Mesenchymal stem cell (in vitro differentiated cells and primary cell): ENCODE measurements at regions not wholly inside any gene's neighbourhood (a gene's known extent, or its start where the extent isn't known, plus 50 kb on each side); places are given as distances from the start of the nearest gene placed in this dataset.

Experiments used
- DNase-seq: peaks from one replicate; pipeline ENCODE4 v3.0.0-alpha.2; 2013
- H2AFZ ChIP-seq: one replicate; pipeline ENCODE4 v1.6.1; 2013; ENCODE audit warnings: low read depth, mild to moderate bottlenecking, control low read depth, inconsistent platforms, low read length, moderate library complexity
- H2AK5ac ChIP-seq: 2 replicates; pipeline ENCODE4 v1.6.1; 2013; ENCODE audit warnings: low read length, moderate library complexity, mild to moderate bottlenecking, inconsistent platforms; ENCODE audit not compliant: severe bottlenecking
- H2BK120ac ChIP-seq: one replicate; pipeline ENCODE4 v1.6.1; 2013; ENCODE audit warnings: low read depth, mild to moderate bottlenecking, inconsistent platforms, low read length, moderate library complexity
- H2BK12ac ChIP-seq, 2 experiments: one replicate each; pipeline ENCODE4 v1.6.1; 2013; ENCODE audit warnings: inconsistent platforms in 2 of 2, low read length in 2 of 2, mild to moderate bottlenecking in 2 of 2, moderate library complexity in 2 of 2, control low read depth in 1 of 2
- H2BK15ac ChIP-seq: one replicate; pipeline ENCODE4 v1.6.1; 2013; ENCODE audit warnings: mild to moderate bottlenecking, low read depth, inconsistent platforms; ENCODE audit not compliant: poor library complexity, severe bottlenecking
- H2BK5ac ChIP-seq: 2 replicates; pipeline ENCODE4 v1.6.1; 2013; ENCODE audit warnings: low read depth, mild to moderate bottlenecking, low read length, control low read depth, inconsistent platforms; ENCODE audit not compliant: poor library complexity, severe bottlenecking
- H3K14ac ChIP-seq, 2 experiments: one replicate each; pipeline ENCODE4 v1.6.1; 2013; ENCODE audit warnings: inconsistent platforms in 2 of 2, low read length in 2 of 2, control low read depth in 1 of 2, mild to moderate bottlenecking in 1 of 2, moderate library complexity in 1 of 2
- H3K18ac ChIP-seq, 2 experiments: one replicate each; pipeline ENCODE4 v1.6.1; 2013; ENCODE audit warnings: inconsistent platforms in 2 of 2, low read length in 2 of 2, control low read depth in 1 of 2, low read depth in 1 of 2, mild to moderate bottlenecking in 1 of 2
- H3K23ac ChIP-seq, 2 experiments: one replicate each; pipeline ENCODE4 v1.6.1; 2013; ENCODE audit warnings: inconsistent platforms in 2 of 2, low read length in 2 of 2, mild to moderate bottlenecking in 2 of 2, moderate library complexity in 2 of 2, control low read depth in 1 of 2
- H3K27ac ChIP-seq: 2 replicates; pipeline ENCODE4 v1.5.1; 2013; ENCODE audit warnings: mild to moderate bottlenecking, moderate library complexity, low read length, control low read depth, inconsistent platforms; ENCODE audit not compliant: poor library complexity, severe bottlenecking
- H3K27me3 ChIP-seq, 2 experiments: 2 replicates each; pipeline versions ENCODE4 v1.6.1 to v1.7.0; 2013; ENCODE audit warnings: low read length in 2 of 2, mild to moderate bottlenecking in 2 of 2, moderate library complexity in 2 of 2, control low read depth in 1 of 2, inconsistent platforms in 1 of 2; ENCODE audit not compliant: control insufficient read depth in 1 of 2, insufficient read depth in 1 of 2
- H3K36me3 ChIP-seq, 2 experiments: 2 replicates each; pipeline versions ENCODE4 v1.6.1 to v1.7.0; 2013; ENCODE audit warnings: low read length in 2 of 2, control low read depth in 1 of 2, inconsistent platforms in 1 of 2, low read depth in 1 of 2, mild to moderate bottlenecking in 1 of 2; ENCODE audit not compliant: insufficient read depth in 2 of 2, control insufficient read depth in 1 of 2
- H3K4ac ChIP-seq, 2 experiments: one replicate each; pipeline ENCODE4 v1.6.1; 2013; ENCODE audit warnings: inconsistent platforms in 2 of 2, low read length in 2 of 2, mild to moderate bottlenecking in 2 of 2, moderate library complexity in 2 of 2, control low read depth in 1 of 2, low read depth in 1 of 2
- H3K4me1 ChIP-seq: 2 replicates; pipeline ENCODE4 v1.6.1; 2013; ENCODE audit warnings: low read depth, low read length, control low read depth; ENCODE audit not compliant: control insufficient read depth, insufficient read depth
- H3K4me2 ChIP-seq: 2 replicates; pipeline ENCODE4 v1.6.1; 2013; ENCODE audit warnings: low read length, mild to moderate bottlenecking, inconsistent platforms; ENCODE audit not compliant: poor library complexity, severe bottlenecking
- H3K4me3 ChIP-seq, 2 experiments: 2 replicates each; pipeline versions ENCODE4 v1.5.1 to v1.7.0; 2013; ENCODE audit warnings: low read length in 2 of 2, mild to moderate bottlenecking in 2 of 2, control low read depth in 1 of 2, low read depth in 1 of 2; ENCODE audit not compliant: insufficient read depth in 1 of 2
- H3K79me1 ChIP-seq: replicated peaks from 2 replicates; pipeline ENCODE4 v1.6.1; 2013; ENCODE audit warnings: mild to moderate bottlenecking, control low read depth, low read length, inconsistent platforms; ENCODE audit not compliant: poor library complexity, severe bottlenecking
- H3K9ac ChIP-seq: 2 replicates; pipeline ENCODE4 v1.7.0; 2013; ENCODE audit warnings: mild to moderate bottlenecking, low read length, moderate library complexity
- H3K9me3 ChIP-seq: 2 replicates; pipeline ENCODE4 v1.7.0; 2013; ENCODE audit warnings: mild to moderate bottlenecking, low read length; ENCODE audit not compliant: control insufficient read depth
- H4K8ac ChIP-seq: one replicate; pipeline ENCODE4 v1.6.1; 2013; ENCODE audit warnings: inconsistent platforms, mild to moderate bottlenecking, low read length, moderate library complexity
- H4K91ac ChIP-seq: one replicate; pipeline ENCODE4 v1.6.1; 2013; ENCODE audit warnings: mild to moderate bottlenecking, low read length, inconsistent platforms
- WGBS: methylation state at CpG from one replicate; pipeline ENCODE4 v1.1.7; 2013; ENCODE audit warnings: mixed read lengths; 5-methylcytosine and 5-hydroxymethylcytosine counted together

GRCh38 chr4:29718136-29718535 is 1002.0 kb upstream of the PCDH7 start:
- DNase-seq = no peak
- Histone ChIP-seq H3K18ac (no peak overlapping the region), H3K9me3 (no peaks in the 10 kb centered on the region), H3K23ac (no peak overlapping the region), H3K4me1 (no peaks in the 10 kb centered on the region), H2AFZ (no peak overlapping the region), H2BK120ac (no peak overlapping the region), H3K4ac (no peak overlapping the region), H4K8ac (no peak overlapping the region), H4K91ac (no peak overlapping the region), H3K36me3 (no peaks in the 10 kb centered on the region), H3K27me3 (no peaks in the 10 kb centered on the region), H2BK15ac (no peak overlapping the region), H2BK12ac (no peak overlapping the region), H3K14ac (no peak overlapping the region), H3K4me3 (no peak overlapping the region), H2AK5ac (no peak overlapping the region), H3K4me2 (no peak overlapping the region), H3K27ac (no peak overlapping the region), H3K9ac (no peak overlapping the region), H3K79me1 (no peaks in the 10 kb centered on the region), H2BK5ac (no peak overlapping the region)

DNA sequence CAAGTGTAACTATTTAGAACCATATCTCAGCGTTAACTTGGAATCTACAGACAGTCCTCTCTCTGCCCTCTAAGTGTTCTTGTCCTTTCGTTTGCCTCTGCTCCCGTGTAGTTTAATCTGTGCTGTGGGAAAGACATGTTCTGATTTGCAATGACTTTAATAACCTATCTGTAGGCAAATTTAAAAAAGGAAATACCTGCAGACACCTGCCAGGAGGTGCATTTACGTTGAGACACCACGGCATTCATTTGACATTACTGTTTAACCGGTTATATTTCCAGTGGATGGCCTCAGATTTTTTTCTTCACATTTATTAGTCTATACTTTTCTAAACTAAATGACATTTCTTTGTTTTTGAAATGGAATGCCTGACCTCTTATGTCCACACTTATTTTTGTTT is 997.9 kb upstream of the PCDH7 start:
- no peak overlapping the region for H3K4me3 ChIP-seq
- H3K79me1 ChIP-seq = no peaks in the 10 kb centered on the region
- H2AK5ac ChIP-seq = no peak overlapping the region
- H4K91ac ChIP-seq = no peak overlapping the region
- DNase-seq = no peak
- no peaks in the 10 kb centered on the region for H3K27me3 ChIP-seq
- H2BK120ac ChIP-seq = no peak overlapping the region
- H2BK5ac ChIP-seq = no peak overlapping the region
- H3K4me1 ChIP-seq = no peaks in the 10 kb centered on the region
- no peak overlapping the region for H4K8ac ChIP-seq
- H2BK15ac ChIP-seq = no peak overlapping the region
- 88% methylated on average over 3 of the region's 6 CpGs for WGBS
- no peak overlapping the region for H3K9ac ChIP-seq
- no peak overlapping the region for H2BK12ac ChIP-seq
- no peak overlapping the region for H3K4ac ChIP-seq
- no peak overlapping the region for H3K27ac ChIP-seq
- no peaks in the 10 kb centered on the region for H3K9me3 ChIP-seq
- H3K36me3 ChIP-seq = no peaks in the 10 kb centered on the region
- no peak overlapping the region for H3K4me2 ChIP-seq
- H2AFZ ChIP-seq = no peak overlapping the region
- no peak overlapping the region for H3K18ac ChIP-seq
- no peak overlapping the region for H3K23ac ChIP-seq
- no peak overlapping the region for H3K14ac ChIP-seq

- Histone ChIP-seq H3K27ac (no peak overlapping the region), H3K4ac (no peak overlapping the region), H3K27me3 (no peaks in the 10 kb centered on the region), H3K4me1 (no peaks in the 10 kb centered on the region), H2AK5ac (no peak overlapping the region), H3K36me3 (no peaks in the 10 kb centered on the region), H2AFZ (no peak overlapping the region), H3K23ac (no peak overlapping the region), H3K4me3 (no peak overlapping the region), H3K9ac (no peak overlapping the region), H2BK15ac (no peak overlapping the region), H3K4me2 (no peak overlapping the region), H4K91ac (no peak overlapping the region), H2BK120ac (no peak overlapping the region), H3K18ac (no peak overlapping the region), H4K8ac (no peak overlapping the region), H3K9me3 (no peaks in the 10 kb centered on the region), H3K79me1 (no peaks in the 10 kb centered on the region), H3K14ac (no peak overlapping the region), H2BK12ac (no peak overlapping the region), H2BK5ac (no peak overlapping the region)
- DNase-seq = no peak
- WGBS = 86% methylated on average over 3 of the region's 3 CpGs
These were observed 993.2 kb upstream of the PCDH7 start for GRCh38 chr4:29726938-29727337.

DNA sequence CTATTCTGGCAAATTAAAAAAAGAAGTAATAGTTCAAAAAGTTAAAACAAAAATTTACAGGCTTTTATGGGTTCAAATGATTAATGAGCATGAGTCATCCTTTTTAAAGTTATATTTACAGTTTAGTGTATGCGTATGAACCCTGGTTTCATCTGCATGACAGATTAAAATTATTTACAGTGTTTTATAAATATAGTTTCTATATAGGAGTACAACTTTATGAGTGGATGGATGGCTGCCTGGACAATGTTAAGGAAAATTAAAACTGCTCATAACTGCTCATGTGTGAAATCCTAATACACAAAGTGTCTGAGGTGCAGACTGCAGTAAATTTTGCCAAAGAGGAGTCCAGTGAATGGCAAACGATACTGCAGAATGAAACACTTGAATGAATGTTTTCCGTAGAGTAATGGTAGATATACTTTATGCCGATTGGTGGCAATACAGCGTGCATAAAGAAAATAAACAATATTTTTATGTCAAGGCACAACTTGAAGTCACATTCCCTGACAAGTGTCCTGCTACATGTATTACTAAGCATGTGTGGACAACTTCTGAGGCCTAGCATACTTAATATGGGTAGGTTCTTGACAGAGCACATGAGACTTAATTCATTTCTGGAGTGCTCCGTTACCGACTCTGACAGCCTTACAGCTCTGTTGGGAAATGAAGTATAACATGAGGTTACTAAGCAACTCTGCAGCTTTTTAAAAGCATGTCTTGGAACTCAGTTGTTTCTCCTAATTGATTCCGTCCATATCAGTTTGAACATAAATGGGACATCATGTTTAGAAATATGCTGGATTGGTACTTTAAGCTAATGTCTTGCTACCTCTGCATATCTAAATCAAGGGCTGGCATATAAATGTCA is 985.6 kb upstream of the PCDH7 start:
- 89% methylated on average over 5 of the region's 8 CpGs for WGBS
- Histone ChIP-seq H3K79me1 (no peaks in the 10 kb centered on the region), H2BK120ac (no peak overlapping the region), H2AFZ (no peak overlapping the region), H3K14ac (no peak overlapping the region), H3K27ac (no peak overlapping the region), H3K9ac (no peak overlapping the region), H3K4me2 (no peak overlapping the region), H4K91ac (no peak overlapping the region), H2BK15ac (no peak overlapping the region), H3K9me3 (no peaks in the 10 kb centered on the region), H3K4ac (no peak overlapping the region), H2BK12ac (no peak overlapping the region), H3K18ac (no peak overlapping the region), H3K4me1 (no peaks in the 10 kb centered on the region), H4K8ac (no peak overlapping the region), H3K36me3 (no peaks in the 10 kb centered on the region), H2AK5ac (no peak overlapping the region), H2BK5ac (no peak overlapping the region), H3K23ac (no peak overlapping the region), H3K27me3 (no peaks in the 10 kb centered on the region), H3K4me3 (no peak overlapping the region)
- DNase-seq = no peak
